Right atrium auricular region (tissue), 2 donors: ENCODE measurements at regions not wholly inside any gene's neighbourhood (a gene's known extent, or its start where the extent isn't known, plus 50 kb on each side); places are given as distances from the start of the nearest gene placed in this dataset.

Source experiments
- DNase-seq: peaks from one replicate; pipeline ENCODE4 v3.0.0-alpha.2; 2019; ENCODE audit warnings: low spot score
- H3K27ac ChIP-seq, 2 donors: fragments of 200-600 bp; sonication (generic); 1 replicate in 1 of 2; 2 replicates in 1 of 2; pipeline ENCODE4 v1.5.1; 2016 to 2019
- H3K27me3 ChIP-seq, 2 donors: fragments of 200-600 bp; sonication (generic); one replicate each; pipeline versions ENCODE4 v1.5.1 to v1.6.0; 2017 to 2019
- H3K36me3 ChIP-seq: fragments of 200-600 bp; sonication (generic); one replicate; pipeline ENCODE4 v1.5.1; 2016
- H3K4me1 ChIP-seq, 2 donors: fragments of 200-600 bp; sonication (generic); one replicate each; pipeline versions ENCODE4 v1.5.1 to v1.6.0; 2017 to 2019
- H3K4me3 ChIP-seq, 2 donors: fragments of 200-600 bp; sonication (generic); 1 replicate in 1 of 2; 2 replicates in 1 of 2; pipeline ENCODE4 v1.5.1; 2017 to 2019; ENCODE audit warnings: mild to moderate bottlenecking in 1 of 2, moderate library complexity in 1 of 2
- H3K9me3 ChIP-seq, 2 donors: fragments of 200-600 bp; sonication (generic); one replicate each; pipeline ENCODE4 v1.5.1; 2019
- TF ChIP-seq, protein P1 (sequence below), 2 donors: fragments of 200-600 bp; sonication (generic); IDR thresholded peaks; one replicate each; pipeline ENCODE4 v1.5.1; 2019; ENCODE audit warnings: antibody characterized with exemption in 2 of 2

DNA sequence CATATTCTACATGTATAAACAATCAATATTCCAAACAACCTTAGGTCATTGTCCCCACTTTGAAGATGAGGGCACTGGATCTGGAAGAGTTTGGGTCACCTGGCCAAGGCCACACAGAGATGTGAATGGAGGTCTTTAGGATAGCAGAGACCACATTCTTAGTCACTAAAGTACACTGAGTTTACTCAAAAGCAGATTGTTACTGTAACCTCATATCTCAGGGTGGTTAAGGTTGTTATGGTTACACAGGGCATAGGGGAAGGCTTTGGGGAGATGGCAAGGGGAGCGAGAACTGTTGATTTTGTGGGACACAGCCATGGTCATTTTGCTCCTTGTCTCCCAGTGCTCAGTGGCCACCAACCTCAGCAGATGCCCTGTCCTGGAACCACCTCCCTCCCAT is 109.4 kb downstream of the GATA6 start:
- Histone ChIP-seq H3K27ac (peak overlapping the region; percentile 82 to 89), H3K4me3 (no peak overlapping the region)
- TF ChIP-seq, protein P1, sequence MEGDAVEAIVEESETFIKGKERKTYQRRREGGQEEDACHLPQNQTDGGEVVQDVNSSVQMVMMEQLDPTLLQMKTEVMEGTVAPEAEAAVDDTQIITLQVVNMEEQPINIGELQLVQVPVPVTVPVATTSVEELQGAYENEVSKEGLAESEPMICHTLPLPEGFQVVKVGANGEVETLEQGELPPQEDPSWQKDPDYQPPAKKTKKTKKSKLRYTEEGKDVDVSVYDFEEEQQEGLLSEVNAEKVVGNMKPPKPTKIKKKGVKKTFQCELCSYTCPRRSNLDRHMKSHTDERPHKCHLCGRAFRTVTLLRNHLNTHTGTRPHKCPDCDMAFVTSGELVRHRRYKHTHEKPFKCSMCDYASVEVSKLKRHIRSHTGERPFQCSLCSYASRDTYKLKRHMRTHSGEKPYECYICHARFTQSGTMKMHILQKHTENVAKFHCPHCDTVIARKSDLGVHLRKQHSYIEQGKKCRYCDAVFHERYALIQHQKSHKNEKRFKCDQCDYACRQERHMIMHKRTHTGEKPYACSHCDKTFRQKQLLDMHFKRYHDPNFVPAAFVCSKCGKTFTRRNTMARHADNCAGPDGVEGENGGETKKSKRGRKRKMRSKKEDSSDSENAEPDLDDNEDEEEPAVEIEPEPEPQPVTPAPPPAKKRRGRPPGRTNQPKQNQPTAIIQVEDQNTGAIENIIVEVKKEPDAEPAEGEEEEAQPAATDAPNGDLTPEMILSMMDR (IDR thresholded peaks at IDR 0.05) = no peak

DNA sequence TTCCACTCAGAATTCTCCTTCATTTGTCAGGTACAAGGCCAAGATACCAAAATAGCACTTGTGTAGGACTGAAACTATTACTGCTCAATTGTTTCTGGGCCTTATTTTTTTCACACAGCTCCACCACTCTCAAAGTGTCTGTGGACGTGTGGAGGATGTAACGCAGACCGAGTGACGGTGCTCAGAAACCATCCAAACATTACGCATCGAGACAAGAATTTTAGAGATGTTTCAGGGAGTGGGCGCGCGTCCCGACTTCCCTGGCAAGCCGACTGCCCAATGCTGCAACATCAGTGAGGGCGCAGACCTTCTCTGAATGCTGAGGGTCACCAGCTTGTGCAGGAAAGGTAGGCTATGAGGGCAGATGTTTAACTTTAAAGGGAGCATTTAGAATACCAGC is 108.4 kb downstream of the GATA6 start:
- Histone ChIP-seq H3K4me1 (peaks cover 0 to 29% of the 10 kb centered on the region in 2 donors), H3K9me3 (no peaks in the 10 kb centered on the region), H3K27me3 (no peaks in the 10 kb centered on the region), H3K4me3 (no peak overlapping the region), H3K27ac (peak overlapping the region; percentile 82 to 89), H3K36me3 (no peaks in the 10 kb centered on the region)
- peak; percentile 91 for DNase-seq
- TF ChIP-seq, protein P1 (IDR thresholded peaks at IDR 0.05) = no peak

More for the DNA sequence above, 109.4 kb downstream of the GATA6 start:
- no peaks in the 10 kb centered on the region for H3K9me3 ChIP-seq
- H3K27me3 ChIP-seq = no peaks in the 10 kb centered on the region
- H3K4me1 ChIP-seq = peaks cover 0 to 33% of the 10 kb centered on the region in 2 donors
- DNase-seq = no peak
- no peaks in the 10 kb centered on the region for H3K36me3 ChIP-seq

DNA sequence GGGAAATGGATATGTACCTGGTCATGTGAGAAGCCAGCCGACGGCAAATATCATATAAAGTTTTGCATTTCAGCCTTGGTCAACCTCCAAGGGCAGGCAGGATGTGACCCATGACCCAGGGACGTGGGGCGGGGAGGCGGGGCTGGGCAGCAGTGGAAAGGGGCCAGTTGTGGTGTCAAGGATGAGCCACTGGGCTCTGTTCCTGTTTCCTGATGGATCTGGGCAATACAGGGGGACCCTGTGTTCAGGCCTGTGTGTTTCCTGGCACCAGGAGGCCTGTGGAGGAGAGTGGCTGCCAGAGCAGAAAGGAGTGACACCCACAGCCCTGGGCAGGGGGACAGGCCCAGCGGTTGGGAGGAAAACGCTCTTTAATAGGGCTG is 106.9 kb downstream of the GATA6 start:
- no peak for DNase-seq
- no peaks in the 10 kb centered on the region for H3K27me3 ChIP-seq
- TF ChIP-seq, protein P1 (IDR thresholded peaks at IDR 0.05) = no peak
- peak overlapping the region; percentile 82 to 89 for H3K27ac ChIP-seq
- no peaks in the 10 kb centered on the region for H3K36me3 ChIP-seq
- peaks cover 0 to 20% of the 10 kb centered on the region in 2 donors for H3K4me1 ChIP-seq
- no peaks in the 10 kb centered on the region for H3K9me3 ChIP-seq
- H3K4me3 ChIP-seq = no peak overlapping the region

DNA sequence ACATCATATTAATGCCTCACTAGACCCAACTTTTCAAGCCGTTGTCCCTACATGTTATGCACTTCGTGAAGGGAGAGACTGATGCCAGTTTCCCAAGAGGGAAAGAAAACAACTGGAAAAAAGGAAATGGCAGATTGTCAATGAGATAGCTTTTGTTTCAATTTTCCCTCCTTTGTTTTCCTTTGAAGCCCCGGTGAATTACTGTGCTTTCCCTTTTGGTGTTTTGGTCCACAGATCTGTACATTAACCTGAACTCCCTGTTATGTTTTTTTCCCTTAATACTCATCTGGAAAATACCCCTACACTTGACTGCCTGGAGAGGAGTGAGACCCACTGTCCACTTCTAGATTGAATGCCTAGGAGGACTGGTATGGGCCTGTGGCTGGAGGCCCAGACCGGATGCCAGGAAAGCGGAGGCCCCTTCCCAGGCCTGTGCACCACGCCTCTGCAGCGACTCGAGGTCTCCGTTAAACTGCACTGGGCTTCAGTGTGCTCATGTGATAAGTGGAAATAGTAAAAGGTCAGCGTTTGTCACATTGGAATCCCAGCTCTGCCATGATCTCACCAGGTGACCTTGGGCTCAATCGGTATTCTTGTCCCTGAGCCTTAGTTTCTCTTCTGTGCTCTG is 106.4 kb downstream of the GATA6 start:
- TF ChIP-seq, protein P1 (IDR thresholded peaks at IDR 0.05) = no peak
- H3K9me3 ChIP-seq = no peaks in the 10 kb centered on the region
- peak overlapping the region; percentile 82 to 89 for H3K27ac ChIP-seq
- peaks cover 0 to 20% of the 10 kb centered on the region in 2 donors for H3K4me1 ChIP-seq
- H3K36me3 ChIP-seq = no peaks in the 10 kb centered on the region
- no peak for DNase-seq
- no peaks in the 10 kb centered on the region for H3K27me3 ChIP-seq
- H3K4me3 ChIP-seq = no peak overlapping the region

DNA sequence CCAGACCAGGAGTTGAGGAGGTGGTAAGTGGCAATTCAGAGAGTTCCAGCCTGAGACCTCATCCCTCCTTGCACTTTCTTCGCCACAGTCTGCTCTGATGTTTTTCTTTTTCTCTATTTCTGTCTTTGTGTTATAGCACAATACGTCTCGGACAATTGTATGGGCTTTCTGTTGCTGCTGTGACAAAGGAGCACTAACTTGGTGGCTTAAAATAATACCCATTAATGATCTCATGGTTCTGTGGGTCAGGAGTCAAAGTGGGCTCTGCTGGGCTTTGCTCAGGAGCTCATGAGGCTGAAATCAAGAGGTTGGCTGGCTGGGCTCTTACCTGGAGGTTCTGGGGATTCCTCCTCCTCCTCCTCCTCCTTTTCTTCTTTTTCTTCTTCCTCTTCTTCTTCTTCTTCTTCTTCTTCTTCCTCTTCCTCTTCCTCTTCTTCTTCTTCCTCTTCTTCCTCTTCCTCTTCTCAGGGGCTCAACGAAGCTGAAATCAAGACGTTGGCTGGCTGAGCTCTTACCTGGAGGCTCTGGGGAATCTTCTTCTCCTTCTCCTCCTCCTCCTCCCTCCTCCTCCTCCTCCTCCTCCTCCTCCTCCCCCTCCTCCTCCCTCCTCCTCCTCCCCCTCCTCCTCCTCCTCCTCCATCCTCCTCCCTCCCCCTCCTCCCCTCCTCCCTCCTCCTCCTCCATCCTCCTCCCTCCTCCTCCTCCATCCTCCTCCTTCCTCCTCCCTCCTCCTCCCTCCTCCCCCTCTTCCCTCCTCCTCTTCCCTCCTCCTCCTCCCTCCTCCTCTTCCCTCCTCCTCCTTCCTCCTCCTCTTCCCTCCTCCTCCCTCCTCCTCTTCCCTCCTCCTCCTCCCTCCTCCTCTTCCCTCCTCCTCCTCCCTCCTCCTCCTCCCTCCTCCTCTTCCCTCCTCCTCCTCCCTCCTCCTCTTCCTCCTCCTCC is 104.0 kb downstream of the GATA6 start:
- Histone ChIP-seq H3K27ac (peak overlapping the region in 1 of 2 donors; percentile 98), H3K4me3 (no peak overlapping the region), H3K36me3 (no peaks in the 10 kb centered on the region), H3K4me1 (peaks cover 0 to 19% of the 10 kb centered on the region in 2 donors), H3K27me3 (no peaks in the 10 kb centered on the region), H3K9me3 (no peaks in the 10 kb centered on the region)
- no peak for DNase-seq
- TF ChIP-seq, protein P1 (IDR thresholded peaks at IDR 0.05) = no peak
